Fibroblast of skin of abdomen (primary cell): ENCODE measurements at regions not wholly inside any gene's neighbourhood (a gene's known extent, or its start where the extent isn't known, plus 50 kb on each side); places are given as distances from the start of the nearest gene placed in this dataset.

Experiments
- DNase-seq: peaks from one replicate; pipeline ENCODE4 v3.0.0-alpha.2; 2013

DNA sequence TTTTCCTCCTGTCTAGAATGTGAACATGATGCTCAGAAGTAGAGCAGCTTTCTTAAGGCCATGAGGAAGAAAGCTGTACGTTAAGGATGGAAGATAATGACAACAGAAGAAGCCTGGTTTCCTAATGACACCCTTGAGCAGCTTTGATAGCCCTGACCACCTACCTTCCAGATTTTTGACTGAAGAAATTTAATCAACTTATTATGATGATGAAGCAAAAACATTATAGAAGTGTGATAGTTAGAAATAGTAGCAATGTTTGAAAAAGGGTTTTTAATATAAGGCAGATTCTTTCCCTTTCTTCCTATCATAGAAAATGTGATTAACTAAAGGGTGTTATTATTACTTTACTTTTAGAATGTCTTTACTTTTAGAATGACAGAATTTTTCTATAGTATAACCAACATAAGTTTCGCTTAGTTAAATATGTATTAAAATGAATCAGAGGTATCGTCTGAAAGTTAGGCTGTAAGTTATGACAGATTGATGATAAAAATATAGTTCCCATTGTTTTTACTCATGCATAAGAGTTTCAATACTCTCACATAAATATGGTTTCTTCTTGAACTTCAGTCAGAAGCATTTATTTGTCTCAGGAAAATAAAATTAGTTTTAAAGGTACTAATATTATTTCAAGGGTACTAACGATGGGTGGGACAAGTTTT lies 50.1 kb upstream of the PPFIA2 start:
- no peak for DNase-seq
